Cardiac muscle cell (in vitro differentiated cells and primary cell): ENCODE measurements at regions not wholly inside any gene's neighbourhood (a gene's known extent, or its start where the extent isn't known, plus 50 kb on each side); places are given as distances from the start of the nearest gene placed in this dataset.
"Not testable (repeated sequence)": the region's sequence is repeated elsewhere in the genome, so short reads cannot be mapped to it uniquely, and the experiment has no call there.

Experiments
- DNase-seq, 2 donors: peaks; one replicate each; pipeline versions ENCODE4 v3.0.0 to v3.0.0-alpha.2; 2010 to 2017; ENCODE audit warnings: low read depth in 1 of 2, low spot score in 1 of 2
- H3K27ac ChIP-seq: fragments of 200-600 bp; sonication (generic); 2 replicates; pipeline ENCODE4 v1.5.1; 2016
- H3K27me3 ChIP-seq: fragments of 200-600 bp; sonication (generic); 2 replicates; pipeline ENCODE4 v1.6.0; 2016; ENCODE audit warnings: control low read depth
- H3K36me3 ChIP-seq: fragments of 200-600 bp; sonication (generic); 2 replicates; pipeline ENCODE4 v1.5.1; 2016; ENCODE audit warnings: control low read depth
- H3K4me1 ChIP-seq: fragments of 200-600 bp; sonication (generic); 2 replicates; pipeline ENCODE4 v1.8.1; 2017; ENCODE audit warnings: low read depth, mild to moderate bottlenecking, mixed run types
- H3K4me3 ChIP-seq: fragments of 200-600 bp; sonication (generic); 2 replicates; pipeline ENCODE4 v1.5.1; 2016; ENCODE audit warnings: mild to moderate bottlenecking
- H3K9me3 ChIP-seq: fragments of 200-600 bp; sonication (generic); 2 replicates; pipeline ENCODE4 v1.5.1; 2017; ENCODE audit warnings: low read depth, mild to moderate bottlenecking, control low read depth
- CTCF ChIP-seq: IDR thresholded peaks from 2 replicates; pipeline ENCODE4 v1.5.1; 2012; ENCODE audit warnings: low read depth, mild to moderate bottlenecking, low read length

- H3K27me3 ChIP-seq, result no peaks in the 10 kb centered on the region
- no peaks in the 10 kb centered on the region for H3K9me3 ChIP-seq
- TF ChIP-seq CTCF, result no peak
- no peak overlapping the region for H3K4me3 ChIP-seq
- H3K36me3 ChIP-seq, result no peaks in the 10 kb centered on the region
- no peak overlapping the region for H3K27ac ChIP-seq
- peaks cover 11% of the 10 kb centered on the region for H3K4me1 ChIP-seq
- DNase-seq, result peak in 1 of 2 donors; percentile 70
Observed at GRCh38 chr14:61609191-61609843, 86.0 kb upstream of the HIF1A start.

GRCh38 chr14:61609884-61610283 is 85.4 kb upstream of the HIF1A start:
- no peak overlapping the region for H3K4me3 ChIP-seq
- peak in 1 of 2 donors; percentile 90 for DNase-seq
- H3K27ac ChIP-seq, result no peak overlapping the region
- peaks cover 11% of the 10 kb centered on the region for H3K4me1 ChIP-seq
- H3K27me3 ChIP-seq, result no peaks in the 10 kb centered on the region
- H3K9me3 ChIP-seq, result no peaks in the 10 kb centered on the region
- no peaks in the 10 kb centered on the region for H3K36me3 ChIP-seq
- TF ChIP-seq CTCF, result no peak

DNA sequence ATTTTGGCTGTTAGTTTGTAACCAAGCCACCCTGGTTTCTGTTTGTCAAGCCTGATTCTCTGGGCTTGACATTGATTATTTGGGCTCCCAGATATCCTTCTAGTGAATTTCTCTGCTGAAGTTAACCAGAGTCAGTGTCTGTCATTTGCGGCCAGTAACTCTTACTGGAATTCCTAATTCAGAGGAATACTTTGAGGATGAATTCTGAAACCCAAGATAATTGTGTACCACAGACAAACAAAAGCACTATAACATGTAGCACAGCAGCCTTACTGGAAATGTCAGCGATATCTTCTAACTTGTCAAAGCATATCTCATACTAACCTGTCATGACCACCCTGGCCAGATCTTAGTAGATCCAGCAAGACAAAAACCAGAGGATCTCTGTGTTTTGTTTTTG is 84.4 kb upstream of the HIF1A start:
- H3K27me3 ChIP-seq, result no peaks in the 10 kb centered on the region
- no peak overlapping the region for H3K27ac ChIP-seq
- H3K4me3 ChIP-seq, result no peak overlapping the region
- no peak for TF ChIP-seq CTCF
- H3K4me1 ChIP-seq, result peaks cover 11% of the 10 kb centered on the region
- DNase-seq, result no peak
- H3K36me3 ChIP-seq, result no peaks in the 10 kb centered on the region
- no peaks in the 10 kb centered on the region for H3K9me3 ChIP-seq

- Histone ChIP-seq H3K27me3 (no peaks in the 10 kb centered on the region), H3K4me3 (no peak overlapping the region), H3K27ac (no peak overlapping the region), H3K4me1 (peaks cover 13% of the 10 kb centered on the region), H3K9me3 (no peaks in the 10 kb centered on the region), H3K36me3 (no peaks in the 10 kb centered on the region)
- TF ChIP-seq CTCF, result no peak
- peak in 1 of 2 donors; percentile 71 for DNase-seq
Observed at GRCh38 chr14:61611880-61612630, 83.3 kb upstream of the HIF1A start.

GRCh38 chr14:61613006-61613405 is 82.3 kb upstream of the HIF1A start:
- H3K9me3 ChIP-seq, H3K36me3 ChIP-seq, H3K27me3 ChIP-seq, H3K4me3 ChIP-seq, DNase-seq, H3K27ac ChIP-seq: not testable (repeated sequence)
- H3K4me1 ChIP-seq, result peaks cover 13% of the 10 kb centered on the region

DNA sequence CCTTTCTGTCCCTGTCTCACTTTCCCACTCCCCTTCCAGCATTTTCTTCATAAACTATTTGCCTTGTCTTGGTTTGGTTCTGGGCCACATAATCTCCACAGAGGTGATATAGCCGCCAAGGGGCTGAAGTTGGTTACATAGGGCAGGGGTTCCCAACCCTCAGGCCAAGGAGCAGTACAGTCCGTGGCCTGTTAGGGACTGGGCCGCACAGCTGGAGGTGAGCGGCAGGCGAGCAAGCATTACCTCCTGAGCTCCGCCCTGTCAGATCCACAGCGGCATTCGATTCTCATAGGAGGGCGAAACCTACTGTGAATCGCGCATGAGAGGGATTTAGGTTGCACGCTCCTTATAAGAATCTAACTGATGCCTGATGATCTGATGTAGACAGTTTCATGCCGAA is 80.6 kb upstream of the HIF1A start:
- Histone ChIP-seq H3K4me3 (no peak overlapping the region), H3K27ac (no peak overlapping the region), H3K9me3 (no peaks in the 10 kb centered on the region), H3K27me3 (no peaks in the 10 kb centered on the region), H3K4me1 (peaks cover 3% of the 10 kb centered on the region), H3K36me3 (no peaks in the 10 kb centered on the region)
- no peak for TF ChIP-seq CTCF
- no peak for DNase-seq
